GM18498 (cell line): ENCODE measurements at regions not wholly inside any gene's neighbourhood (a gene's known extent, or its start where the extent isn't known, plus 50 kb on each side); places are given as distances from the start of the nearest gene placed in this dataset.

ENCODE experiments used
- ATAC-seq: cut with Tn5 transposase; IDR thresholded peaks from one replicate; pipeline ENCODE4 v1.9.1; 2021; ENCODE audit warnings: mild to moderate bottlenecking, moderate library complexity; ENCODE audit not compliant: unreplicated experiment

DNA sequence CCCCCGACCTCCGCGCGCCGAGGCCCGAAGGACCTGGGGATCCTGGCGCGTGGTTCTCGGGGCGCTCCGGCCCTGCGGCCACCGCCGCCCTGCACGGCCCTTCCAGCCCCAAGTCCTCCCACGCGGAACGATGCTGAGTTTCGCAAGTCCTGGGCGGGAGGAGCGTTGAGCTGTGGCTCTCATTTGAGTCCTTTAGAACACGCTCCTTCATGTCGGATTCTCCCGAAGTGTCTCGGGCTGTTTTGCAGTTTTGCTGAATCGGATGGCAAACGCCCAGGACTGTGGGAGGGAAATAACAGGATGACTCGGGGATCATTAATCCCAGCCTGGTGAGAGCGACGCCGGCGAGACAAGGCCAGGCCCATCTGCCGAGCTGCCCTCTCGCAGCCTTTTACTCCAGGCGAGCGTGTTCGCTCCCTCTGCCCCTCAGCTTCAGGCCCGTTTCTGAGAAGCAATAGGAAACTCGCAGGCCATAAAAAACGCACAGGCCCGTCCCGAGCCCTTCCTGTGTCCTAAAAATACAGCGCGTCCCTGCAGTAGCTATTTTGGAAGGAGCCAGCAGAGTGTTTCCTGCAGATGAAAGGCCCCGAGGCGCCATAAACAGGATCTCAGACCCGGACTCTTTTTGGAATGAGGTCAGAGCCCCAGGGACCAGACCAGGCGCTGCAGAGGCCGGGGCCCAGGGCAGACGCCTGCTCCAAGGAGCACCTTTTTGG lies 153.5 kb downstream of the DLL1 start:
- ATAC-seq = no peak

DNA sequence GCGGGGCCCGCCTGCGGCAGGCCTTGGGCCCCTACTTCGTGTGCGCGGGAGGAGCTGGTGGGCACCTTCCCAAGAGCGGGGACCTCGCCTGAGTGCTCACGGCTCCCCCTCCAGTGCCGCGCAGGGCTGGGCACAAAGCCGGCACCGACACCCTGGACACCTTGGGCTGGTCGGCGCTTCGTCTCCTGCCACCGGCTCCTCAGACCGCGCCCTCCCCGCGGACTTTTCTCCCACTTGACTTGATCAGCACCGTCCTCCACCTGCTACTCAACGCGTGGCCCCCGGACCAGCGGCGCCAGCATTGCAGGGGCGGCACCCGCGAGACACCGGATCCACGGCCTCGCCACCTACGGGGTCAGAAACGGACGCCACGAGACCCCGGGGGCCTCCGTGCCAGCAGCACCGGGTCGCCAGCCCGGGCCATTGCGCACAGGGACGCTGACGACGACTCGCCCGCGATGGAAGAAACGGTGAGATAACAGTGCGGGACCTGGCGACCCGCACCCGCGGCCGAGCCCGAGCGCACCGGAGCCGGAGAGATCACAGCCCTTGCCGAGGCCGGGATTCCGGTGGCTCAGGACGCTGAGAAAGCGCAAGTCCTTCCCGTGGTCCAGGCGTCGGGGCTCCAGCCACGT lies 154.2 kb downstream of the DLL1 start:
- no peak for ATAC-seq

DNA sequence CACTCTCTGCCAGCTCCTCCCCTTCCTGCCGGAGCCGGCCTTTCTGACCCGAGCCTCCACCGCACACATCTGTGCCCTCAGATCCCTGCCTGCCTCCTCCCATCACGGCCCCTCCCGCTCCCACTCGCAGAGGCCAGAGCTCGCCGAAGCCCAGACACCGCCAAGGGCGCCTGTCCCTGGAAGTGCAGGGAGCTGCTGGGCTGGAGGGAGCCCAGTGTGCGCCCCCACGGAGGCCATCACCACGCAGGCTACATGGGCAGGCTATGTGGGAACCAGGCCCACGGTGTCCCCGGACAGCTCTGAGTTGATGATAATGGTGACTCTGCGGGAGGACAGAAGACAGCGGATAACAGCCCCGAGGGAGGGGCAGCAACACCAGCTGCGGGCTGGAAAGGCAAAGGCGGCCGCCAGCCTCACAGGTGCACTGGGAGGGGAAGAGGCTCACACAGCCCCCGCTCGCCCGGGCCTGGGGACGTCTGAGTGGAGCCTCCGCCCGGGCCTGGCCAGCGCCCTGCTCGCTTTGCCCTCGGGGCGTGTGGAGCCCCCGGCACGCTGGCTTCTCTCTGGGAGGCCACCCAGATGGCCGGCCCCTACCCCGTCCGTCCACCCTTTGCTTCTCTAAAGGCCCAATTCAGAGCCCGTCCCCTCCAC lies 154.9 kb downstream of the DLL1 start:
- ATAC-seq = no peak

DNA sequence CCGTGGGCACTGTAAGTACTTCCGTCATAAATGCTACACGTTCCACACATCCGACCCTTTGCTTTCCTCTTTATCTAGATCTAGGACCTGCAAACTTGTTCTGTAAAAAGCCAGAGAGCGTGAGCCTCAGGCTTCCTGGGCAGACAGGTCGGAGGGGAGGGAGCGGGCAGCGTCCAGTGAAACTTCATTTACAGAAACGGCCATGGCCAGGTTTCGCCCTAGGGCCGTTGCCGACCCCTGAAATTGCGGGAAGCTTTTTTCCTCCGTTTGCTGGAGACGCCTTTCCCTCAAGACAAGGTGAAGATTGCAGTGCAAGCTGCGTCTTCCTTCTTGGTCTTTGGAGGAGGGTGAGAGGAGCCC lies 155.4 kb downstream of the DLL1 start:
- no peak for ATAC-seq

DNA sequence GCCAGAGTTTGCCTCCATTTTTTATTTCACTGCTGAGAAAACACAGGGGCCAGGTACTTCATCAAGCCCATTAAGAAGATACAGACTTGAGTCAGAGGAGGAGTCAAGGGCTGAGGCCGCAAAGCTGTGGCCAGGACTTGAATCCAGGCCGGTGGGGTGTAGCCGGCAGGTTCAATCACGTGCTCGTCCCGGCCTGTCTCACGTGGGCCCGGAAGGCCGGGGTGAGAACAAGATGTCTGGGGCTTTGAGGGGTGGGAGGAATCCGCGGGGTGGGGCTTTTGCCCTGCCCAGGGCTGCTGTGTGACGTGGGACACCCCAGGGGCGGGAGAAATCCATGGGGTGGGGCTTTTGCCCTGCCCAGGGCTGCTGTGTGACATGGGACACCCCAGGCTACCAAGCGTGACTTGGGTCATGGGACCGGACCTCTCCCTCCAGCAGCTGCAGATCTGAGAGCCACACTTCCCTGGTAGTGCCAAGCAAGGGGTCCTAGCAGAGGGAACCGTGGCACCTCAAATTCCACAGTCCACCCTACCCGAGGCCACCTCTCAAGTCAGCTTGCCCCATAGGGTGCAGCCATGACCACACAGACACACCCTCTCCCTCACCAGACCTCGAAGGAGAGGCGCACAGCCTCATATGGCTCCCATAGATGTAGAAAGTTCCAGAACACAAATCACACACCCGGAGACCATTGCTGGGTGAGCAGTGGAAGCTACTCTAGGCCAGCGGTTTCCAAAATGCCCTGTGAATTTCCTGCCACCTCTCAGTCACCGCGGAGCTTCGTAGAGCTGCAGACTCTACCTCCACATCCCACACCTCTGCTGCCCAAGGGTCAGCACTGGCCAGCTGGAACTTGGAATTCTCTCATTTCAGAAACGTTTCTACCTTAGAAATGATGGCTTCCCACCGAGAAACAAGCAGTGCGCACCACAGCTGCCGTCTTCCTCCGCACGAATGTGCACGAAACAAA lies 156.1 kb downstream of the DLL1 start:
- ATAC-seq = no peak

DNA sequence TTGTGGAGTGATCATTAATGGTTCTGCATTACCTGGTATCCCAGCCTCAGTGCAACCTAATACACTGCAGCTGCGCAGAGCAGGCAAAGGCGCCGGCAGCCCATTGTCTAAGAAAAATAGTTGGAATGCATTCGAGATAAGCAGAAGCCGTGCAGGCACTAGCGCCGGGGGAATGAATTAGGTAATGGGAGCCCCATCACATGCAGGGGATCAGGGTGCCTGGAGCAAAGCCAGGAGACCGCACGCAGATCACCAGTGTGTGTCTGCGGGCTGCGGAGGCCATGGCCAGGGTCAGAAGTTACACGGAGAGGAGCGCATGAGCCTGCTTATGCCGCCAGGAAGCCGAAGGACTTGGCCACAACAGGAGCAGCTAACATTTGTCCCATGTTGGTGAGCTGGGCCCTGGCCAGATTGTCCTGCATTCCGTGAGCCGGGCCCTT lies 156.8 kb downstream of the DLL1 start:
- no peak for ATAC-seq

DNA sequence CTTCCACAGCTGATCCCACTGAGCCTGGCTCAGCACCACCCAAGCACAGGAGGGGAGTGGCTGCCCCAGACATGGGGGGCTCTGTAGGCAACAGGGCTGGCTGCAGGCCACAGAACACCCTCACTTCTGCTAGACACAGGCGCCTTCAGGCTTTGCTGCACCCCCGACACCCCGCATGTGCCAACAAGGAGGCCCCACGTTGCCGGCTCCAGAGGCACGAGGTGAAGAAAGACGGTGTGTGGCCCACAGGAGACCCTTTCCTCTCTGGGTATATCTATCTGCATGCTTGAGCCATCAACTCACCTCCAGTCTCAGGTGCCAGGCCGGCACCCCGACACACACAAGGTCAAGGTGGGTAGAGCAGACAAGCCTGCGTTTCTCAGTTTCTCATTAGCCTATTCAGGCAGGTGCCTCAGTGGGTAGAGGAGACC lies 158.3 kb downstream of the DLL1 start:
- no peak for ATAC-seq

DNA sequence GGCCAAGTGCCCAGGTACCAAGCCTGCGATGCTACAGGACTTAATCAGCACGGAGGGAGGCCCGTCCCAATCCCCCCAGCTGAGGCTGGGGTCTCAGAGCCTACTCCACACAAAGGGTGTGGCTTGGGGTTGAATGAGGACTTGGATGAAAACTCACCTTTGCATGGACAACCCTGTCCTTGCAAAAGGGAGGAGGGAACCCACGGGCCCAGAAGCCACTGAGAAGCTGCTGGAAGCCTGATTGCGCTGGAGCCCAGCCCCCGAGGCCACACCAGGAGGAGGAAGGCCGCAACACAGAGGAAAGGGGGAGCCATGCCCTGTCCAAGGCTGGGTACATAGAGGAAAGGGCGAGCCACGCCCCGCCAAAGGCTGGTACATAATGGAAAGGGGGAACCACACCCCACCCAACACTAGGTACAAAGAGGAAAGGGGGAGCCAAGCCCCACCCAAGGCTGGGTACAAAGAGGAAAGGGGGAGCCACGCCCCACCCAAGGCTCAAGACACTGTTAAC lies 158.8 kb downstream of the DLL1 start:
- ATAC-seq = no peak

DNA sequence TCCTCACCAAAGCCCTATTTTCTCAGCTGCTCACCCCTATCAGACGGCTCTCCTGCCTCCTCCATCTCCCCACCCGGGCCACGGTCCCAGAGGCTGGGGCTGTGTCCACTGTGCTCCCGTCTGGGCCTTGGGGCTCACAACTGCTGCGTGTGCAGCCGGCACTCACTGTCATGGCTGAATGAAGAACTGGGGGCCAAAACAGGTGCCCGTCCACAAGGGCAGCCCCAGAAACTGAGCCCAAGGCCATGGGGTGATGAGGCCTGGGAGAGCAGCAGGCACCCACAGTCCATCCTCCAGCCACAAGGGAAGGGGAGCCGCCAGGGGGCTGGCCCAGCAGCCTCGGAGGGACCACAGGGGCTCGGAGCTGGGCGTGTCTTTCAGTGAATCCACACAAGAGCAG lies 159.5 kb downstream of the DLL1 start:
- no peak for ATAC-seq

DNA sequence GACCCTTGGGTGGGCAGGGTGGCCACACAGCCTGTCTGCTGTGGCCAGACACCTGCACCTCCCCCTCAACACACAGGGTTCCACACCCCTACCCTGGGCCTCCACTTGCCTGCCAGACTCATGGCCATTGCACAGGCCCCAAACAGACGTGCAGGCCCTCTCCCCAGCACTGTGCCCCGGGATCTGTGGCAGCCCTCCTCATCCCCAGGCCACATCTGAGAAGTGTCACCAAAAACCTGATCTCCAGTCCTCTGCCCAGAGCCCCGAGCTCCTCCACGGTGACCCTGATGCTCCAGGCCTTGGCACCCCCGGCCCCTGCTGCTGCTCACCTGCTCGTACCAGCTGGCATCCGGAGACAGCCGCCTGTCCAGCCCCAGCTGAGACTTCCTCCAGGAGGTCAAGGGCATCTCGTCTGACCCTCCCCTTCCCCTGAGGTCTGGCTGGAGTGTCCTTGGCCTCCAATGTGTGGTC lies 160.1 kb downstream of the DLL1 start:
- ATAC-seq = no peak

DNA sequence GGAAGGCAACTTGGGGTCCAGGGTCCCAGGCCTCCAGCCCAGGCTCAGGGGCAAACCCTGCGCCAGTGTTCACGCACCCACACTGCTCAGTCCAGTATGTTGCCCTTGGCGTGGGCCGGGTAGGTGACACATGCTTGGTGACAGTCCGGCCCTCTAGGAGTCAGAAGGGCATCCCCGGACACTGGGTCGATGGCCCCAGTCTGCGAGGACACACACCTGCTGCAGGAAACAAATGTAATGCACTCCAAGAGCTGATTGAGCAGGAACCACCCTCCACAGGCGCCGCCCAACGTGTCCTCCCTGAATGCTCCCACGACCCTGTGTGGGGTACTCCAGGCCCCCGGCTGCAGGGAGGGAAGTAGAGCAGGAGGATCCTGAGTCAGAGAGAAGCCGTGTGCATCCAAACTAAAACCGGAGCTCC lies 160.7 kb downstream of the DLL1 start:
- ATAC-seq = no peak

DNA sequence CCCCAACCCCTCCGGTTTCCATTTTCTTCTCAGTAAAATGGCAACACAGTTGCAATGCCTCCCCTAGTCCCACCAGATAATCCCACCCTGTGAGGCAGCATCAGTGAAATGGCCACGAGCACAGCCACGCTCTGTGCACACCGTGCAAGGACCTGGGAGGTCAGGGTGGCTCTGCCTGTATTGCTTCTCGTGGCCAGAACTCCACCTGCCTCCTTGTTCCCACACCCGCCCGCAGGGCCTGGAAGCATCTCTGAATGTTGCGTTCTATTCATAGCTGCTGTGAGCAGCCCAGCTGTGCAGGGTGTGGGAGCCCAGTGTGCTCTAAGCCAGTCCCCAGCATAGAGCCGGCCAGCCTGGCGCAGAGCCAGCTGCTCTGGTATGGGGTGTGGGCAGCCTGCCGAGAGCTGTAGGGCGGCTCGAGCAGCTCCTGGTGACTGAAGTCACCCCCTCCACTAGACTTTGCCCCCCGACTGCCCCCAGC lies 161.1 kb downstream of the DLL1 start:
- no peak for ATAC-seq

DNA sequence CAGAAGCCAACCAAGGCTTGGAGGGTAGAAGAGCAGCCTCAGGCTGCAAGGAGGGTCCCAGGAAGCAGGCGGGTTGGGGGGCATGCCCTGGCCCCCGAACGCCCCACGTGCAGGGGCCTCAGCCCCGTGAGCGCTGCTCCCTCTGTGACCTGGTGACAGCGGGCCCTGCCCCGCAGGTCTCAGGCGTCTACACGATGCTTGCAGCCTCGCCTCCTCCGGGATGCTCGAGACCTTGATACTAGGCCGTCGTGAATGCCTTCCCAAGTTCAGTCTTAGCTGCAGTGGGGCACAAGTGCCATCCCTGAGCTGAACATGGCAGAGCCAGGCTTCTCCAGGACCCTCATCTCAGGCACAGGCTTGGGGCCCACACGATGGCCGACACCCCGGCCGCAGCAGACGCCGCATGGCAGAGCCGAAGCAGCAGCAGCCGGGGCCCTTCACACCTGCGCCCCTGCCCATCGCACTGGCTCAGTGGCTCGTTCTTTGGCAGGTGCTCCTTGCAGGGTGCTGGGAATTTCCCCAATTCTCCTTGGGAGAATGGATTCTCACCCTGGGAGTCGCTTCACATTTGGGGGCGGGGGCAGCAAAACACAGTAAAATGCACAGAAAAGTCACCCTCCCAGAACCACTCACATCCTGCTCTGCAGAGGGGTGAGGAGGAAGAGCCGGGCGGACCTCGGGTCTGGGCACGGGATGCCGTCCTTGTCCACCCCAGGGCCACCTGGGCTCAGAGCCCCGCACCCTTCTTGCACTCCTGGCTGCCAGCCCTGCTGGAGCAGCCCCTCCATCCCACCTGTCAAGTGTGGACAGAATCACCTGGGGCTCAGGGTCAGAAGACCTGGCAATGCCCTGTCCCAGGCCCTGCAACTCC lies 161.8 kb downstream of the DLL1 start:
- no peak for ATAC-seq

DNA sequence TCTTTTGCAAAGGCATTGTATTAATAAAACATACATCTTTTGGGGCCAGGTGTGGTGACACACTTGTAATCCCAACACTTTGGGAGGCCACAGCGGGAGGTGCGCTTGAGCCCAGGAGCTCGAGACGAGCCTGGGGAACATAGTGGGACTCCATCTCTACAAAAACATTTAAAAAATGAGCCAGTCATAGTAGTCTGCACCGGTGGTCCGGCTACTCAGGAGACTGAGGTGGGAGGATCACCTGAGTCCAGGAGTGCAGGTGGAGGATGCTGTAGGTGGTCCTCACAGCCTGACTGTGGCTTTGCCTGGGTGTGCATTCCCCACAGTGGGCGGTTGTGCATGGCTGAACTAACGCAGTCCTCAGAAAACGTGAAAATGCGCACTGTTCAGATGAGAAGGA lies 162.5 kb downstream of the DLL1 start:
- ATAC-seq = no peak

DNA sequence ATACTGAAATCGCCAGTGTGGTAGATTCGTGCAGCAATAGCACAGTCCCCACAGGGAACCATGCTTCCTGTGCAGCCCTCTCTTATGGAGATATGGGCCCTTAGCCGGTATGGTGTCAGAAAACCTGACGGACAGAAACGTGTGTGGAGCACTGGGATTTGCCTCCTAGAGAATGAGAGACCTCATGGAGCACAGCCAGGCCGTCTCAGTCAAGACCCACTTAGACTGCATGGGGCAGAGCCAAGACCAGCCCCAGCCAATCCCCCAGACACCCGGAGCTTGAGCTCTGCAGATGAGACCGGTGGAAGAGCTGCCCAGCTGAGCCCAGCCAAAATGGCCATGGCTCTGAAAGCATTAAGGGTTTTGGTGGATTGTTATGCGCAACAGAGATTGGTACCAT lies 163.7 kb downstream of the DLL1 start:
- ATAC-seq = no peak

DNA sequence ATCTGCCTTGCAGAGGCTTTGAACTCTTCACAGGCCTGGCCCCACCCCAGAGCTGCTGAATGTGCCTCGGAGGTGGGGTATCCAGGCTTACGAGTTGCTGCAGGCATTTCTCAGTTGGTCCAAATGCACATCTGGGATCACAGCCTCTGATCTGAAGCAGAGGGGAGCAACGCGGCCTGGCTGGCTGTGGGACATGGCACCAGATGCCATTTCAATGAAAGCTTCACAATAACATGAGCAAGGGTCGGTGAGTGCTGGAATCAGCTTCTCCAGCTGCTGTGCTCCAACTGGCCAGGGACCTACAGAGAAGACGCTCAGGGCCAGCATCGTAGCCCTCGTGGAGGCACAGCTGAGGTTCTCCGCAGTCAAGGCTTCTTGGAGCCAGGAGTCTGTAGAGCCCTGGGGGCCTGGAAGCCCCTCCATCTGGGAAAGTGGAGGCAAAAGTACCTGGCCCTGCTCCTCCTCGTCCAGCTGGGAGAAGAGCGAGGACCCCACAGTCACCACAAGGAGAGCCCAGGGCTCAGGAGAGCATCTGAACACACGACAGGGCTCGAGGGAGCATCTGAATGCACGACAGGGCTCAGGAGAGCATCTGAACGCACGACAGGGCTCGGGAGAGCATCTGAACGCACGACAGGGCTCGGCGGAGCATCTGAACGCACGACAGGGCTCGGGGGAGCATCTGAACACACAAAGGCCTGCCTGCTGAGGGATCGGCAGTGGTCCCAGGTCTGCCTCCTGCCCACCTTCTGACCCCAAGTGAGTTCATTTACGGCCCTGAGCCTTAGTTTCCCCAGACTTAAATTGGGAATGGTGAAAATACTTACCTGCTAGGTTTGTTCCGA lies 165.2 kb downstream of the DLL1 start:
- no peak for ATAC-seq

DNA sequence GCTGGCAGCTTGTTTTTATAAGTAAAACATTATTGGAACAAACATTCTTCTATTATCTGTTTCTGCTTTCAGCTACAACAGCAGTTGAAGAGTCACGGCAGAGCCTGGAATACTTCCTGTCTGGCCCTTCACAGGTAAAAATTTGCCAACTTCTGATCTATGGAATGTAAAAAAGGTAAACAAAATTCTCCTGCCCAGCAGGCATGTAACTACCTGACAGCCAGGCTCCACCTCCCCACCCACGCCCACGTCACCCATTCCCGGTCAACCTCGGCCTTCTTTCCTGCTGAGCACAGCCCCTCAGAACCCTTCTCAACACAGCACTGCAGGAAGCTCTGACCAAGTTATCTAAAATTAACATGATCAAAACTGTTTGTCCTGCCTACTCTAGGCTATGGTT lies 166.0 kb downstream of the DLL1 start:
- ATAC-seq = no peak

DNA sequence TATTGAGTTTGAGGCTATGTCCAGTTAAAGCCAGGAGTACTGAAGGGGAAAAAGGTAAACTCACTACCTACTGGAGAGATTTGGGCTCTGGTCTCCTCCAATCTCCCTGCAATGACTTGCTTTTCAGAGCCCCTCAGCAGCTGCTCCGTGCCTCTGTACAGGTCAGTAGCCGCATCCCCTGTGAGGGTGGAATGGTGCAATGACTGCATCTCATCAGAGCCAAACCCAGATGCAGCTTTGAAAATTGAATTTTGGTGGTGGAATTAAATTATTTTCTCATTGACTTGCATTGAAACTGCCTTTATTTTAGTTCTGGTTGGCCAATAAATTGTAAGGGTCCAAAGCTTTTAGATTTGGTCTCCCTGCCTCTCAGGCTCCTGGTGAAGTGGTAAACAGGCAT lies 166.7 kb downstream of the DLL1 start:
- ATAC-seq = no peak

DNA sequence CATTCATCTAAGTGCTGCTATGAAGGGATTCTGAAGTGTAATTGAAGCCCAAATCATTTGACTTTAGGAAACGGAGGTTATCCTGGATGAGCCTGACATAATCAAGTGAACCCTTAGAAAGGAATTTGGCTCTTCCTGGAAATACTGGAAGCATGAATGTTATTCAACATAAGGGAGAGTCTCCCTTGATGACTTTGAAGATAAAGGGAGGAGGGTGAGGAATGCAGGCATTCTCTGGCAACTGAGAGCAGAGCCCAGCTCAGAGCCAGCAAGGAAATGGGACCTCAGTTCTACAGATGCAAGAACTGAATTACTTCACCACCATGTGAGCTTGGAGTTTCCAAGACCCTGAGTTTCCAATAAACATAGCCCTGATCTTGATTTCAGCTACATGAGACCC lies 168.2 kb downstream of the DLL1 start:
- ATAC-seq = no peak
